CD4-positive, alpha-beta memory T cell (primary cell): ENCODE measurements at regions not wholly inside any gene's neighbourhood (a gene's known extent, or its start where the extent isn't known, plus 50 kb on each side); places are given as distances from the start of the nearest gene placed in this dataset.
"Not testable (repeated sequence)": the region's sequence is repeated elsewhere in the genome, so short reads cannot be mapped to it uniquely, and the experiment has no call there.

Experiments
- CTCF ChIA-PET: fragments of 350-600 bp; sonication (Branson Sonifier 250); formaldehyde crosslinking; loops from one replicate; lab custom pipeline; 2021; ENCODE audit warnings: inconsistent platforms; ENCODE audit not compliant: partially characterized antibody; lab: Charles Lee
- POLR2A ChIA-PET: fragments of 350-600 bp; sonication (Branson Sonifier 250); formaldehyde crosslinking; loops from one replicate; lab custom pipeline; 2021; ENCODE audit not compliant: partially characterized antibody; lab: Charles Lee
- DNase-seq, 5 donors: peaks; one replicate each; pipeline versions ENCODE4 v3.0.0 to v3.0.0-alpha.2; 2020 to 2022; ENCODE audit warnings: mixed read lengths in 1 of 5
- H3K27ac ChIP-seq: one replicate; pipeline ENCODE4 v1.7.0; 2013; ENCODE audit warnings: low read depth, low read length
- H3K27me3 ChIP-seq: 2 replicates; pipeline ENCODE4 v1.7.0; 2013; ENCODE audit warnings: mild to moderate bottlenecking, low read length, moderate library complexity; ENCODE audit not compliant: insufficient read depth
- H3K36me3 ChIP-seq: 2 replicates; pipeline ENCODE4 v1.7.0; 2013; ENCODE audit warnings: mild to moderate bottlenecking, low read length, moderate library complexity; ENCODE audit not compliant: insufficient read depth
- H3K4me1 ChIP-seq: 2 replicates; pipeline ENCODE4 v1.7.0; 2013; ENCODE audit warnings: mild to moderate bottlenecking, low read length, moderate library complexity; ENCODE audit not compliant: insufficient read depth
- H3K4me3 ChIP-seq, 2 donors: one replicate each; pipeline ENCODE4 v1.7.0; 2013; ENCODE audit warnings: low read length in 2 of 2, mild to moderate bottlenecking in 1 of 2
- H3K9me3 ChIP-seq, 2 donors: one replicate each; pipeline ENCODE4 v1.7.0; 2013; ENCODE audit warnings: low read length in 2 of 2, control low read depth in 1 of 2; ENCODE audit not compliant: control insufficient read depth in 1 of 2
- H3K27ac Mint-ChIP-seq, 7 donors: one replicate each; pipeline ENCODE4 v1.8.0; 2020 to 2021; ENCODE audit warnings: mixed read lengths in 7 of 7, mild to moderate bottlenecking in 6 of 7, inconsistent platforms in 3 of 7, moderate library complexity in 3 of 7
- H3K27me3 Mint-ChIP-seq, 2 donors: one replicate each; pipeline ENCODE4 v1.8.0; 2020 to 2021; ENCODE audit warnings: mixed read lengths in 2 of 2
- H3K36me3 Mint-ChIP-seq, 2 donors: one replicate each; pipeline ENCODE4 v1.8.0; 2020 to 2021; ENCODE audit warnings: mixed read lengths in 2 of 2, inconsistent platforms in 1 of 2, mild to moderate bottlenecking in 1 of 2
- H3K4me1 Mint-ChIP-seq, 4 donors: one replicate each; pipeline ENCODE4 v1.8.0; 2020 to 2021; ENCODE audit warnings: mixed read lengths in 4 of 4, mild to moderate bottlenecking in 1 of 4
- H3K4me3 Mint-ChIP-seq, 8 donors: one replicate each; pipeline ENCODE4 v1.8.0; 2020 to 2021; ENCODE audit warnings: mixed read lengths in 8 of 8, mild to moderate bottlenecking in 7 of 8, moderate library complexity in 6 of 8, inconsistent platforms in 3 of 8
- H3K9me3 Mint-ChIP-seq, 8 donors: one replicate each; pipeline ENCODE4 v1.8.0; 2020 to 2021; ENCODE audit warnings: mixed read lengths in 8 of 8, mild to moderate bottlenecking in 5 of 8, inconsistent platforms in 3 of 8, moderate library complexity in 1 of 8
- intact Hi-C: fragments of 100-400 bp; cut with micrococcal nuclease; formaldehyde crosslinking; loops from one replicate; pipeline ENCODE4 v1.15.1; 2023

- POLR2A ChIA-PET: interaction anchor here (1.2 kb wide), 1 partner anchor 9 kb away, joined by 6 read pairs; no protein-coding TSS in a partner anchor
- intact Hi-C loops: loop anchor here (10.0 kb wide), 1 partner anchor 51 kb away; no protein-coding TSS in a partner anchor
- no peak overlapping the region for H3K27ac Mint-ChIP-seq
- Histone ChIP-seq H3K27ac (no peak overlapping the region), H3K27me3 (no peaks in the 10 kb centered on the region), H3K4me1 (peaks cover 14% of the 10 kb centered on the region), H3K9me3 (no peaks in the 10 kb centered on the region), H3K36me3 (no peaks in the 10 kb centered on the region), H3K4me3 (no peak overlapping the region)
- H3K36me3 Mint-ChIP-seq: no peaks in the 10 kb centered on the region
- peaks cover 18 to 40% (median 34%) of the 10 kb centered on the region in 4 donors for H3K4me1 Mint-ChIP-seq
- DNase-seq: no peak
- peaks cover 0 to 2% (median 0%) of the 10 kb centered on the region in 8 donors for H3K9me3 Mint-ChIP-seq
- H3K27me3 Mint-ChIP-seq: peaks cover 0 to 2% of the 10 kb centered on the region in 2 donors
- CTCF ChIA-PET: interaction anchor here (1.4 kb wide), 1 partner anchor 12 kb away, joined by 4 read pairs; no protein-coding TSS in a partner anchor
- H3K4me3 Mint-ChIP-seq: no peak overlapping the region
Observed at GRCh38 chr7:65453341-65454030, 79.8 kb downstream of the ZNF92 start.

GRCh38 chr7:65454469-65454868 is 80.8 kb downstream of the ZNF92 start:
- Mint-ChIP-seq H3K27ac (peak overlapping the region in 1 of 7 donors; percentile 20), H3K27me3 (peaks cover 0 to 2% of the 10 kb centered on the region in 2 donors), H3K4me3 (no peak overlapping the region), H3K9me3 (peaks cover 0 to 2% (median 0%) of the 10 kb centered on the region in 8 donors), H3K36me3 (no peaks in the 10 kb centered on the region), H3K4me1 (peaks cover 14 to 30% (median 27%) of the 10 kb centered on the region in 4 donors)
- peaks cover 11% of the 10 kb centered on the region for H3K4me1 ChIP-seq
- no peak overlapping the region for H3K4me3 ChIP-seq
- intact Hi-C loops: loop anchor here (10.0 kb wide), 1 partner anchor 50 kb away; no protein-coding TSS in a partner anchor
- no peaks in the 10 kb centered on the region for H3K9me3 ChIP-seq
- POLR2A ChIA-PET: interaction anchor here (0.9 kb wide), 1 partner anchor 21 kb away, joined by 3 read pairs; no protein-coding TSS in a partner anchor
- DNase-seq: no peak
- no peaks in the 10 kb centered on the region for H3K36me3 ChIP-seq
- no peaks in the 10 kb centered on the region for H3K27me3 ChIP-seq
- CTCF ChIA-PET: interaction anchor here (1.4 kb wide), 1 partner anchor 13 kb away, joined by 4 read pairs; no protein-coding TSS in a partner anchor
- no peak overlapping the region for H3K27ac ChIP-seq

GRCh38 chr7:65455050-65455449 is 81.4 kb downstream of the ZNF92 start:
- H3K27ac Mint-ChIP-seq, H3K9me3 ChIP-seq, H3K27ac ChIP-seq, CTCF ChIA-PET, H3K4me1 ChIP-seq, H3K27me3 Mint-ChIP-seq, H3K4me3 ChIP-seq, H3K36me3 Mint-ChIP-seq, H3K9me3 Mint-ChIP-seq, H3K4me3 Mint-ChIP-seq, H3K36me3 ChIP-seq, DNase-seq, H3K27me3 ChIP-seq: not testable (repeated sequence)
- POLR2A ChIA-PET: interaction anchor here (0.9 kb wide), 1 partner anchor 20 kb away, joined by 3 read pairs; no protein-coding TSS in a partner anchor
- peaks cover 11 to 26% (median 23%) of the 10 kb centered on the region in 4 donors for H3K4me1 Mint-ChIP-seq
- intact Hi-C loops: loop anchor here (10.0 kb wide), 1 partner anchor 50 kb away; no protein-coding TSS in a partner anchor

GRCh38 chr7:65457705-65458104 is 84.0 kb downstream of the ZNF92 start:
- Mint-ChIP-seq H3K36me3 (no peaks in the 10 kb centered on the region), H3K4me1 (peaks cover 9 to 22% (median 18%) of the 10 kb centered on the region in 4 donors), H3K9me3 (peaks cover 0 to 2% (median 0%) of the 10 kb centered on the region in 8 donors), H3K27ac (no peak overlapping the region), H3K27me3 (peaks cover 0 to 2% of the 10 kb centered on the region in 2 donors), H3K4me3 (no peak overlapping the region)
- Histone ChIP-seq H3K4me3 (no peak overlapping the region), H3K27ac (no peak overlapping the region), H3K4me1 (no peaks in the 10 kb centered on the region), H3K9me3 (no peaks in the 10 kb centered on the region), H3K27me3 (no peaks in the 10 kb centered on the region), H3K36me3 (no peaks in the 10 kb centered on the region)
- POLR2A ChIA-PET: no interaction called here
- CTCF ChIA-PET: no interaction called here
- intact Hi-C loops: loop anchor here (10.0 kb wide), 1 partner anchor 47 kb away; no protein-coding TSS in a partner anchor
- DNase-seq: no peak

GRCh38 chr7:65459438-65459837 is 85.8 kb downstream of the ZNF92 start:
- Histone ChIP-seq H3K27me3 (no peaks in the 10 kb centered on the region), H3K27ac (no peak overlapping the region), H3K36me3 (no peaks in the 10 kb centered on the region), H3K4me3 (no peak overlapping the region), H3K4me1 (no peaks in the 10 kb centered on the region), H3K9me3 (no peaks in the 10 kb centered on the region)
- intact Hi-C loops: loop anchor here (10.0 kb wide), 1 partner anchor 45 kb away; no protein-coding TSS in a partner anchor
- H3K9me3 Mint-ChIP-seq: peaks cover 0 to 2% (median 0%) of the 10 kb centered on the region in 8 donors
- H3K36me3 Mint-ChIP-seq: no peaks in the 10 kb centered on the region
- H3K4me1 Mint-ChIP-seq: peaks cover 5 to 20% (median 16%) of the 10 kb centered on the region in 4 donors
- no peak for DNase-seq
- ChIA-PET CTCF (no interaction called here), POLR2A (no interaction called here)
- no peak overlapping the region for H3K27ac Mint-ChIP-seq
- H3K27me3 Mint-ChIP-seq: peaks cover 0 to 2% of the 10 kb centered on the region in 2 donors
- no peak overlapping the region for H3K4me3 Mint-ChIP-seq

GRCh38 chr7:65462148-65462716 is 88.6 kb downstream of the ZNF92 start:
- H3K27me3 Mint-ChIP-seq: peaks cover 0 to 2% of the 10 kb centered on the region in 2 donors
- H3K36me3 ChIP-seq: no peaks in the 10 kb centered on the region
- H3K4me1 ChIP-seq: no peaks in the 10 kb centered on the region
- peak overlapping the region in 2 of 7 donors; percentile 19 to 69 for H3K27ac Mint-ChIP-seq
- H3K27me3 ChIP-seq: no peaks in the 10 kb centered on the region
- ChIA-PET CTCF (no interaction called here), POLR2A (interaction anchor here (1.3 kb wide), 1 partner anchor 9 kb away, joined by 6 read pairs; no protein-coding TSS in a partner anchor)
- intact Hi-C loops: no loop called here
- peaks cover 3 to 14% (median 9%) of the 10 kb centered on the region in 4 donors for H3K4me1 Mint-ChIP-seq
- H3K27ac ChIP-seq: no peak overlapping the region
- H3K4me3 ChIP-seq: no peak overlapping the region
- peaks cover 0 to 2% of the 10 kb centered on the region in 2 donors for H3K36me3 Mint-ChIP-seq
- DNase-seq: no peak
- H3K9me3 Mint-ChIP-seq: peaks cover 2 to 9% (median 3%) of the 10 kb centered on the region in 8 donors
- no peak overlapping the region for H3K4me3 Mint-ChIP-seq
- no peaks in the 10 kb centered on the region for H3K9me3 ChIP-seq

- no peaks in the 10 kb centered on the region for H3K4me1 ChIP-seq
- Mint-ChIP-seq H3K4me1 (peaks cover 3 to 14% (median 9%) of the 10 kb centered on the region in 4 donors), H3K9me3 (peaks cover 2 to 17% (median 11%) of the 10 kb centered on the region in 8 donors), H3K27ac (peak overlapping the region in 1 of 7 donors; percentile 37), H3K4me3 (no peak overlapping the region), H3K27me3 (no peaks in the 10 kb centered on the region), H3K36me3 (peaks cover 0 to 2% of the 10 kb centered on the region in 2 donors)
- ChIA-PET CTCF (no interaction called here), POLR2A (interaction anchor here (0.9 to 1.3 kb wide), 2 partner anchors 10 to 12 kb away, joined by 3 to 6 read pairs; no protein-coding TSS in a partner anchor)
- no peaks in the 10 kb centered on the region for H3K9me3 ChIP-seq
- intact Hi-C loops: no loop called here
- no peaks in the 10 kb centered on the region for H3K27me3 ChIP-seq
- H3K4me3 ChIP-seq: no peak overlapping the region
- no peak overlapping the region for H3K27ac ChIP-seq
- no peaks in the 10 kb centered on the region for H3K36me3 ChIP-seq
- no peak for DNase-seq
Observed at GRCh38 chr7:65463184-65463583, 89.5 kb downstream of the ZNF92 start.
